ENCODE measurements at regions not wholly inside any gene's neighbourhood (a gene's known extent, or its start where the extent isn't known, plus 50 kb on each side); places are given as distances from the start of the nearest gene placed in this dataset.

GRCh38 chr7:96481796-96482195 is 159.9 kb upstream of the SLC25A13 start:
- DNase-seq, result no peak

- DNase-seq, result peak; percentile 2
Measured at GRCh38 chr7:96479015-96479645, 157.2 kb upstream of the SLC25A13 start.

GRCh38 chr7:96471606-96472005 is 149.7 kb upstream of the SLC25A13 start:
- no peak for DNase-seq

- no peak for DNase-seq
Measured at GRCh38 chr7:96452146-96452545, 130.2 kb upstream of the SLC25A13 start.

GRCh38 chr7:96449094-96449493 is 127.2 kb upstream of the SLC25A13 start:
- DNase-seq, result no peak

GRCh38 chr7:96447109-96447645 is 125.3 kb upstream of the SLC25A13 start:
- DNase-seq, result no peak

GRCh38 chr7:96441436-96442084 is 119.7 kb upstream of the SLC25A13 start:
- no peak for DNase-seq

- DNase-seq, result no peak
Measured at GRCh38 chr7:96440328-96440727, 118.4 kb upstream of the SLC25A13 start.

GRCh38 chr7:96436880-96437279 is 115.0 kb upstream of the SLC25A13 start:
- no peak for DNase-seq

- no peak for DNase-seq
Measured at GRCh38 chr7:96430356-96430755, 108.5 kb upstream of the SLC25A13 start.

- no peak for DNase-seq
Measured at GRCh38 chr7:96427143-96427542, 105.2 kb upstream of the SLC25A13 start.

- no peak for DNase-seq
Measured at GRCh38 chr7:96426685-96427084, 104.8 kb upstream of the SLC25A13 start.

GRCh38 chr7:96426027-96426426 is 104.1 kb upstream of the SLC25A13 start:
- DNase-seq, result no peak

- no peak for DNase-seq
Measured at GRCh38 chr7:96424411-96424810, 102.5 kb upstream of the SLC25A13 start.

- DNase-seq, result no peak
Measured at GRCh38 chr7:96422388-96422787, 100.5 kb upstream of the SLC25A13 start.

- DNase-seq, result no peak
Measured at GRCh38 chr7:96418581-96418980, 96.7 kb upstream of the SLC25A13 start.

- no peak for DNase-seq
Measured at GRCh38 chr7:96417784-96418183, 95.9 kb upstream of the SLC25A13 start.

GRCh38 chr7:96416599-96416998 is 94.7 kb upstream of the SLC25A13 start:
- DNase-seq, result no peak

- no peak for DNase-seq
Measured at GRCh38 chr7:96416116-96416515, 94.2 kb upstream of the SLC25A13 start.

- no peak for DNase-seq
Measured at GRCh38 chr7:96415293-96415940, 93.5 kb upstream of the SLC25A13 start.

- DNase-seq, result peak; percentile 22
Measured at GRCh38 chr7:96414931-96415292, 93.0 kb upstream of the SLC25A13 start.

GRCh38 chr7:96410126-96410839 is 88.4 kb upstream of the SLC25A13 start:
- DNase-seq, result no peak

- DNase-seq, result no peak
Measured at GRCh38 chr7:96408881-96409280, 87.0 kb upstream of the SLC25A13 start.

- DNase-seq, result no peak
Measured at GRCh38 chr7:96407427-96407826, 85.5 kb upstream of the SLC25A13 start.
